OCI-LY7 (cell line): ENCODE measurements at regions not wholly inside any gene's neighbourhood (a gene's known extent, or its start where the extent isn't known, plus 50 kb on each side); places are given as distances from the start of the nearest gene placed in this dataset.

Experiments
- BruUV-seq: library from RNA; stranded (reverse); fragments of 400-500 nt; replicated peaks from 2 replicates; lab custom pipeline; 2021; lab: Mats Ljungman, UMichigan
- CTCF ChIA-PET: fragments of 300-600 bp; sonication (Branson Sonifier 250); formaldehyde crosslinking; loops from one replicate; lab custom pipeline; 2022; ENCODE audit warnings: antibody characterized with exemption; ENCODE audit not compliant: unreplicated experiment; lab: Charles Lee
- POLR2A ChIA-PET: fragments of 300-600 bp; sonication (Branson Sonifier 250); formaldehyde crosslinking; loops from one replicate; lab custom pipeline; 2022; ENCODE audit warnings: antibody characterized with exemption; lab: Charles Lee
- DNase-seq: peaks from one replicate; pipeline ENCODE4 v3.0.0-alpha.2; 2015; ENCODE audit warnings: low spot score
- H2AFZ ChIP-seq: fragments of 200-600 bp; sonication (generic), shearing (Covaris generic); 2 replicates; pipeline ENCODE4 v1.6.1; 2014; ENCODE audit warnings: mild to moderate bottlenecking, antibody characterized with exemption, low read length, moderate library complexity
- H3K27ac ChIP-seq: fragments of 200-600 bp; sonication (generic); 2 replicates; pipeline ENCODE4 v1.5.1; 2014; ENCODE audit warnings: mixed run types, low read depth, mild to moderate bottlenecking, moderate library complexity, low read length, inconsistent platforms; ENCODE audit not compliant: poor library complexity, severe bottlenecking
- H3K36me3 ChIP-seq: fragments of 200-600 bp; sonication (generic); 2 replicates; pipeline ENCODE4 v1.6.1; 2014; ENCODE audit warnings: mild to moderate bottlenecking, antibody characterized with exemption, low read length, moderate library complexity, mixed read lengths; ENCODE audit not compliant: insufficient read depth
- H3K4me1 ChIP-seq: fragments of 200-600 bp; sonication (generic); 2 replicates; pipeline ENCODE4 v1.5.1; 2014; ENCODE audit warnings: mild to moderate bottlenecking, low read length; ENCODE audit not compliant: insufficient read depth, poor library complexity, severe bottlenecking
- H3K4me2 ChIP-seq: fragments of 200-600 bp; sonication (generic); 2 replicates; pipeline ENCODE4 v1.6.1; 2014; ENCODE audit warnings: mild to moderate bottlenecking, low read length
- H3K4me3 ChIP-seq: fragments of 200-600 bp; sonication (generic); 2 replicates; pipeline ENCODE4 v1.5.1; 2014; ENCODE audit warnings: mild to moderate bottlenecking, low read depth, low read length; ENCODE audit not compliant: poor library complexity, severe bottlenecking
- H3K79me2 ChIP-seq: fragments of 200-600 bp; sonication (generic); 2 replicates; pipeline ENCODE4 v1.6.1; 2016; ENCODE audit warnings: low read depth, mild to moderate bottlenecking, low read length, moderate library complexity, mixed read lengths; ENCODE audit not compliant: insufficient read depth
- H3K9me2 ChIP-seq: fragments of 200-600 bp; sonication (generic); 2 replicates; pipeline ENCODE4 v1.6.1; 2016; ENCODE audit warnings: mild to moderate bottlenecking, low read length, mixed read lengths; ENCODE audit not compliant: insufficient read depth
- H3K9me3 ChIP-seq: fragments of 200-600 bp; sonication (generic); 2 replicates; pipeline ENCODE4 v1.6.1; 2014; ENCODE audit warnings: mild to moderate bottlenecking, mixed run types, low read length, mixed read lengths
- H4K20me1 ChIP-seq: fragments of 200-600 bp; sonication (generic); 2 replicates; pipeline ENCODE4 v1.6.1; 2014; ENCODE audit warnings: mild to moderate bottlenecking, antibody characterized with exemption, low read length, moderate library complexity, mixed read lengths; ENCODE audit not compliant: insufficient read depth
- CTCF ChIP-seq: fragments of 200-600 bp; sonication (generic); conservative IDR thresholded peaks from 2 replicates; pipeline ENCODE4 v1.5.1; 2014; ENCODE audit warnings: mild to moderate bottlenecking, antibody characterized with exemption, low read length, moderate library complexity, mixed read lengths
- EZH2phosphoT487 ChIP-seq: fragments of 200-600 bp; sonication (generic); IDR thresholded peaks from 2 replicates; pipeline ENCODE4 v1.6.1; 2018; ENCODE audit warnings: low read depth, borderline replicate concordance, mild to moderate bottlenecking, mixed run types, antibody characterized with exemption, low read length, moderate library complexity, mixed read lengths
- intact Hi-C: fragments of 100-400 bp; cut with micrococcal nuclease; formaldehyde crosslinking; loops from one replicate; pipeline ENCODE4 v1.10.0; 2022; ENCODE audit not compliant: unreplicated experiment

GRCh38 chr2:14942987-14943386 lies 310.5 kb downstream of the LRATD1 start:
- no peaks in the 10 kb centered on the region for H4K20me1 ChIP-seq
- intact Hi-C loops = no loop called here
- BruUV-seq = no TSS peak
- H3K4me2 ChIP-seq = no peak overlapping the region
- ChIA-PET POLR2A (no interaction called here), CTCF (no interaction called here)
- H3K9me3 ChIP-seq = no peaks in the 10 kb centered on the region
- H3K27ac ChIP-seq = no peak overlapping the region
- no peaks in the 10 kb centered on the region for H3K36me3 ChIP-seq
- DNase-seq = no peak
- H3K4me1 ChIP-seq = no peaks in the 10 kb centered on the region
- H2AFZ ChIP-seq = no peak overlapping the region
- no peaks in the 10 kb centered on the region for H3K9me2 ChIP-seq
- H3K79me2 ChIP-seq = no peaks in the 10 kb centered on the region
- no peak overlapping the region for H3K4me3 ChIP-seq
- TF ChIP-seq EZH2phosphoT487 = no peak
- no peak for TF ChIP-seq CTCF

- TF ChIP-seq CTCF (peak; percentile 77), EZH2phosphoT487 (no peak)
- POLR2A ChIA-PET = interaction anchor here (0.7 kb wide), 1 partner anchor 198 kb away, joined by 4 read pairs; no protein-coding TSS in a partner anchor
- H3K4me1 ChIP-seq = no peaks in the 10 kb centered on the region
- H3K36me3 ChIP-seq = no peaks in the 10 kb centered on the region
- no peaks in the 10 kb centered on the region for H3K9me2 ChIP-seq
- intact Hi-C loops = no loop called here
- DNase-seq = peak; percentile 30
- H3K9me3 ChIP-seq = no peaks in the 10 kb centered on the region
- H3K27ac ChIP-seq = no peak overlapping the region
- no peak overlapping the region; the same call in 1 of the 2 replicates for H2AFZ ChIP-seq
- CTCF ChIA-PET = no interaction called here
- H3K4me2 ChIP-seq = no peak overlapping the region
- H3K4me3 ChIP-seq = no peak overlapping the region
- no TSS peak for BruUV-seq
- H4K20me1 ChIP-seq = no peaks in the 10 kb centered on the region
- H3K79me2 ChIP-seq = no peaks in the 10 kb centered on the region
These were observed 312.2 kb downstream of the LRATD1 start for GRCh38 chr2:14944562-14945346.

- TF ChIP-seq CTCF = no peak
- no peak for TF ChIP-seq EZH2phosphoT487
- POLR2A ChIA-PET = no interaction called here
These were observed 319.2 kb downstream of the LRATD1 start for GRCh38 chr2:14951569-14952285.

More at GRCh38 chr2:14951569-14952285, 319.2 kb downstream of the LRATD1 start:
- Histone ChIP-seq H2AFZ (no peak overlapping the region), H3K4me1 (no peaks in the 10 kb centered on the region), H3K27ac (no peak overlapping the region), H3K9me2 (no peaks in the 10 kb centered on the region), H3K4me2 (no peak overlapping the region), H3K79me2 (no peaks in the 10 kb centered on the region), H3K36me3 (no peaks in the 10 kb centered on the region), H4K20me1 (no peaks in the 10 kb centered on the region), H3K4me3 (no peak overlapping the region), H3K9me3 (no peaks in the 10 kb centered on the region)
- CTCF ChIA-PET = no interaction called here
- no peak for DNase-seq
- no TSS peak for BruUV-seq
- intact Hi-C loops = no loop called here
